Colonic mucosa (tissue), 4 donors: ENCODE measurements at regions not wholly inside any gene's neighbourhood (a gene's known extent, or its start where the extent isn't known, plus 50 kb on each side); places are given as distances from the start of the nearest gene placed in this dataset.

Experiments used
- DNase-seq: peaks from one replicate; pipeline ENCODE4 v3.0.0-alpha.2; 2020
- H3K27ac ChIP-seq: fragments of 200-600 bp; one replicate; pipeline ENCODE4 v1.8.0; 2021
- H3K27me3 ChIP-seq: fragments of 200-600 bp; one replicate; pipeline ENCODE4 v1.8.0; 2021
- H3K36me3 ChIP-seq: fragments of 200-600 bp; one replicate; pipeline ENCODE4 v1.8.0; 2021
- H3K4me1 ChIP-seq: fragments of 200-600 bp; one replicate; pipeline ENCODE4 v1.8.0; 2021; ENCODE audit warnings: mild to moderate bottlenecking
- H3K4me3 ChIP-seq: fragments of 200-600 bp; one replicate; pipeline ENCODE4 v1.8.0; 2021
- H3K9ac ChIP-seq, 2 donors: one replicate each; pipeline ENCODE4 v1.7.0; 2013; ENCODE audit warnings: control low read depth in 2 of 2, low read depth in 2 of 2, low read length in 2 of 2
- H3K9me3 ChIP-seq: fragments of 200-600 bp; one replicate; pipeline ENCODE4 v1.8.0; 2021
- intact Hi-C: fragments of 100-400 bp; cut with DNase I; formaldehyde crosslinking; loops from one replicate; pipeline ENCODE4 v1.14.1; 2022
- TF ChIP-seq, protein P1 (sequence below): fragments of 200-600 bp; IDR thresholded peaks from one replicate; pipeline ENCODE4 v1.8.0; 2022; ENCODE audit warnings: antibody characterized with exemption, mild to moderate bottlenecking
- donor health status: healthy.
- donor health status: DM: no; HTN: no; CAD: no.
- donor health status: DM: no; HTN: no; CAD: no.

DNA sequence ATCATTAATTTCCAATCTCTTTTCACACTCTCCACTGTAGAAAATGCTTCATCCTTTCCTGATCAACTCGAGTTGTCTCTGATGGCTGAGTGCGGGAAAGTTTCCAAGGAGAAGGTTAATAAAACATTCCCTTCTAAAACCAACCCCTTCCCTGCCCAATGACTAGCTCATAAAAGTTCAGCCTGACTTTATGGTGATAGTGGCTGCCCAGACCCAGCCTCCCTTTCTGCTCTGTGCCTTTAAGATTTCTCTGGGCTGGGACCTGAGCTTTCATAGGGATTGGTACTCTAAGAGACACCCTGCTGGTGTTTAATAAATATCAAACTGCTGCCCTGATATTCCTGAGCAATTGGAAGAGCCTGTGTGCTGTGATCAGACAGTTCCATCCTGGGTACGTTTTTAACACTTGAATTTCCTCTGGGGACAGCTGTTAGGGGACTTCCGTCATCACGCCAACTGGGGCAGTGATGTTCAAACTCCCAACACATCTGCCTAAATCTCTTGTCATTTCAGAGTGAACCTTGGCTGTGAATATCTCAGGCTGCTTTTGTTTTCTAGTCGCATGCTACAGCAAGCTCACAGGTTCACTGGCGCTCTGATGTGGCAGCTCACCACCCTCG, 195.0 kb upstream of the KIRREL3 start:
- intact Hi-C loops: no loop called here
- no peaks in the 10 kb centered on the region for H3K27me3 ChIP-seq
- no peaks in the 10 kb centered on the region for H3K4me1 ChIP-seq
- DNase-seq: no peak
- no peak overlapping the region for H3K4me3 ChIP-seq
- H3K9ac ChIP-seq: no peak overlapping the region
- H3K36me3 ChIP-seq: no peaks in the 10 kb centered on the region
- H3K27ac ChIP-seq: no peak overlapping the region
- no peaks in the 10 kb centered on the region for H3K9me3 ChIP-seq
- TF ChIP-seq, protein P1, sequence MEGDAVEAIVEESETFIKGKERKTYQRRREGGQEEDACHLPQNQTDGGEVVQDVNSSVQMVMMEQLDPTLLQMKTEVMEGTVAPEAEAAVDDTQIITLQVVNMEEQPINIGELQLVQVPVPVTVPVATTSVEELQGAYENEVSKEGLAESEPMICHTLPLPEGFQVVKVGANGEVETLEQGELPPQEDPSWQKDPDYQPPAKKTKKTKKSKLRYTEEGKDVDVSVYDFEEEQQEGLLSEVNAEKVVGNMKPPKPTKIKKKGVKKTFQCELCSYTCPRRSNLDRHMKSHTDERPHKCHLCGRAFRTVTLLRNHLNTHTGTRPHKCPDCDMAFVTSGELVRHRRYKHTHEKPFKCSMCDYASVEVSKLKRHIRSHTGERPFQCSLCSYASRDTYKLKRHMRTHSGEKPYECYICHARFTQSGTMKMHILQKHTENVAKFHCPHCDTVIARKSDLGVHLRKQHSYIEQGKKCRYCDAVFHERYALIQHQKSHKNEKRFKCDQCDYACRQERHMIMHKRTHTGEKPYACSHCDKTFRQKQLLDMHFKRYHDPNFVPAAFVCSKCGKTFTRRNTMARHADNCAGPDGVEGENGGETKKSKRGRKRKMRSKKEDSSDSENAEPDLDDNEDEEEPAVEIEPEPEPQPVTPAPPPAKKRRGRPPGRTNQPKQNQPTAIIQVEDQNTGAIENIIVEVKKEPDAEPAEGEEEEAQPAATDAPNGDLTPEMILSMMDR: no peak

DNA sequence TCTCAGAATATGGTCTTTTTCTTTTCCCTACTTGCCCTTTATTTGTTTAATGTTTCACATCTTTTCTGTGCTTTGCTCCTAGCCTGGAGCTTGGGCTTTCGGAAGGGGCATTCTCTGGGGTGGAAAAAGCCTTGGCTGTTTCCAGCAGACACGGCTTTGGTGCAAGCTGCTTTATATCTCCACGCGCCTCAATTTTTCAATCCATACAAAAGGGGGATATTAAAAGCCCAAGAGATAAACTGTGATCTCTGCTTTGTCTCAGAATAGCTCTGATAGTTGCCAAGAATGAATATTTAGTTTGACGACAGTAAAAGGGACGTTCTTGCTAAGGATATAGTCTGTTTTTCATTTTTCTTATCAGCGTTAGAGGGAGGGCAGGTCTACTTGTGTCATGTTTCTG, 194.0 kb upstream of the KIRREL3 start:
- Histone ChIP-seq H3K27me3 (no peaks in the 10 kb centered on the region), H3K36me3 (no peaks in the 10 kb centered on the region), H3K9ac (no peak overlapping the region), H3K9me3 (no peaks in the 10 kb centered on the region), H3K4me3 (no peak overlapping the region), H3K4me1 (no peaks in the 10 kb centered on the region), H3K27ac (no peak overlapping the region)
- intact Hi-C loops: no loop called here
- TF ChIP-seq, protein P1: no peak
- no peak for DNase-seq

DNA sequence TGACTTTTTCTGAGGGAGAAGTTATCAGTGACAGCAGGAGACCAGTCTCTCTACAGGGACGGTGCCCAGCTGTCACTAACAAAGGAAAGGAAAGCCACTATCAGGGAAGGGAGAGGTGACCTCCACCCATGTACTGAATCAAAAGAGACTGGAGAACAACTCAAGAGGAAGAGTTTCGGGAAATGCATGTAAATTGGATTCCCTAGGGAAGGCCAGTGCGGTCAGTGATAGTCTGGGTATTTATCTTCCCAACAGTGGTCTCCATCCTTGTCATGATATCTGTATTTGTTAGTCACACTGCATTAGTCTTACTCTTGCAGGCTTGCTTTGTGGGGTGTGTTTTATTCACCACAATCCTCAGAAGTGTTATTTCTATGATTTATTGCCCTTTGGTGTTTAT, 193.4 kb upstream of the KIRREL3 start:
- no peak overlapping the region for H3K27ac ChIP-seq
- no peak overlapping the region for H3K9ac ChIP-seq
- intact Hi-C loops: no loop called here

DNA sequence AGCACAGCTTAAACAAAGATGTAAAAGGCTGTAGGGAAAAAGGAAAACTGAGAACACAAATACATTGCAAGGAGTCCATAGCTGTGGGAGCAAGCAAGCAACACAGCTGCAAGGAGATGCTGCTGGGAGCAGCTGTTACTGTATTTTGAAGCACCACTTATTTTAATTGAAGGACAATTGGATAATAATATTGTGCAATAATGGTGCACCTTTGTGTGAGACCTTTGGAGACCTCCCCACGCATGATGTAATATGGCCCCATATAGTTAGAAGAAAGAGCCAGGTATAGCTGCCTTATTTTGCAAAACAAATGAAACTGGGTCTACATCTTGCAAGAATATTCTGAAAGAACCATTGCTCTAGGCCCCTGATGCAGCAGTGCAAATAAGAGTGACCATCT, 191.1 kb upstream of the KIRREL3 start:
- no peak overlapping the region for H3K4me3 ChIP-seq
- H3K27me3 ChIP-seq: no peaks in the 10 kb centered on the region
- no peak overlapping the region for H3K27ac ChIP-seq
- TF ChIP-seq, protein P1: no peak
- no peak for DNase-seq
- H3K9me3 ChIP-seq: no peaks in the 10 kb centered on the region
- no peaks in the 10 kb centered on the region for H3K4me1 ChIP-seq
- H3K9ac ChIP-seq: no peak overlapping the region
- no peaks in the 10 kb centered on the region for H3K36me3 ChIP-seq
- intact Hi-C loops: no loop called here

More for the DNA sequence above, 193.4 kb upstream of the KIRREL3 start:
- DNase-seq: no peak
- no peaks in the 10 kb centered on the region for H3K4me1 ChIP-seq
- no peaks in the 10 kb centered on the region for H3K36me3 ChIP-seq
- TF ChIP-seq, protein P1: no peak
- no peaks in the 10 kb centered on the region for H3K27me3 ChIP-seq
- H3K4me3 ChIP-seq: no peak overlapping the region
- no peaks in the 10 kb centered on the region for H3K9me3 ChIP-seq

DNA sequence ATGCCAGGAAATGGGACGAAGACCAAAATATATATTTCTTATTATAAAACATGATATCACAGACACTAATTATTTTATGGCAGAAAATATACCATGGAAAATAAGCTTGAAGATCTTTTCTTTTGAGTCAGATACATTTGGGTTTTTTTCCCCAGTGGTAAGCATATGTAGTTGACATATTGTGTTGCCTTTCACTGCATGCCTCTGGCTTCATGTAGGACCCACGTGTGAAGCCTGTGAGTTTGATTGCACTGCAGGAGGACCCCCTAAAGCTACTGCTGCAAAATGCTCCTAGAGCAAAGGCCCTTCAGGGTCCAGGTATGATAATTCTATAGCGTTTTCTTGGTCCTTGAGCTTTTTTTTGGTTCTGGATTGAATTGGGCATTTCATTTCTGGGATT, 190.7 kb upstream of the KIRREL3 start:
- intact Hi-C loops: no loop called here
- H3K9ac ChIP-seq: no peak overlapping the region
- DNase-seq: no peak

More for the DNA sequence above, 190.7 kb upstream of the KIRREL3 start:
- no peak overlapping the region for H3K4me3 ChIP-seq
- H3K36me3 ChIP-seq: no peaks in the 10 kb centered on the region
- no peaks in the 10 kb centered on the region for H3K9me3 ChIP-seq
- H3K27ac ChIP-seq: no peak overlapping the region
- H3K4me1 ChIP-seq: no peaks in the 10 kb centered on the region
- H3K27me3 ChIP-seq: no peaks in the 10 kb centered on the region
- TF ChIP-seq, protein P1: no peak
